Heart right ventricle (tissue), 16 donors: ENCODE measurements at regions not wholly inside any gene's neighbourhood (a gene's known extent, or its start where the extent isn't known, plus 50 kb on each side); places are given as distances from the start of the nearest gene placed in this dataset.
A peak's percentile ranks its signal among the peaks of the same experiment; 100 is the strongest.

ENCODE experiments used
- ATAC-seq, 8 donors: fragments of 200-7000 bp; cut with Tn5 transposase; one replicate each; pipeline ENCODE4 v1.9.1; 2020; ENCODE audit warnings: mild to moderate bottlenecking in 8 of 8, moderate library complexity in 8 of 8, moderate number of reproducible peaks in 1 of 8
- DNase-seq, 2 donors: peaks; one replicate each; pipeline ENCODE4 v3.0.0-alpha.2; 2020
- H3K27ac ChIP-seq, 10 donors: fragments of 200-600 bp; sonication (generic) in 2 of 10; one replicate each; pipeline versions ENCODE4 v1.5.0 to v1.8.0; 2020 to 2022; ENCODE audit warnings: mild to moderate bottlenecking in 3 of 10
- H3K27me3 ChIP-seq, 7 donors: fragments of 200-600 bp; one replicate each; pipeline ENCODE4 v1.8.0; 2021 to 2022; ENCODE audit warnings: mild to moderate bottlenecking in 2 of 7
- H3K36me3 ChIP-seq, 9 donors: fragments of 200-600 bp; sonication (generic) in 1 of 9; one replicate each; pipeline versions ENCODE4 v1.5.0 to v1.8.0; 2020 to 2022; ENCODE audit warnings: mild to moderate bottlenecking in 2 of 9
- H3K4me1 ChIP-seq, 9 donors: fragments of 200-600 bp; sonication (generic) in 1 of 9; one replicate each; pipeline versions ENCODE4 v1.5.0 to v1.8.0; 2020 to 2022; ENCODE audit warnings: mild to moderate bottlenecking in 4 of 9
- H3K4me3 ChIP-seq, 10 donors: fragments of 200-600 bp; sonication (generic) in 2 of 10; one replicate each; pipeline versions ENCODE4 v1.5.0 to v1.8.0; 2020 to 2022; ENCODE audit warnings: mild to moderate bottlenecking in 7 of 10, moderate library complexity in 2 of 10
- H3K9me3 ChIP-seq, 11 donors: fragments of 200-600 bp in 10 of 11; sonication (generic) in 2 of 11; one replicate each; pipeline versions ENCODE4 v1.5.0 to v1.8.0; 2013 to 2022; ENCODE audit warnings: mild to moderate bottlenecking in 2 of 11, control low read depth in 1 of 11, moderate library complexity in 1 of 11
- CTCF ChIP-seq, 9 donors: fragments of 200-600 bp; sonication (generic) in 2 of 9; IDR thresholded peaks; one replicate each; pipeline versions ENCODE4 v1.5.0 to v1.8.0; 2021 to 2022; ENCODE audit warnings: antibody characterized with exemption in 9 of 9, mild to moderate bottlenecking in 5 of 9, moderate library complexity in 1 of 9
- WGBS, 2 donors: extraction: QIAGEN DNeasy Blood & Tissue Kit; methylation state at CpG; one replicate each; pipeline ENCODE4 v1.1.7; 2013; ENCODE audit warnings: inconsistent platforms in 1 of 2; 5-methylcytosine and 5-hydroxymethylcytosine counted together
- intact Hi-C, 10 donors: fragments of 100-400 bp; cut with DNase I; formaldehyde crosslinking; loops; one replicate each; pipeline versions ENCODE4 v1.11.1 to v1.14.2; 2022
- donor health status: Arrhythmogenic right ventricular cardiomyopathy.
- donor health status: ischemic (EF 13 %, LVEDD 7.1; RV severe dilation, severe dysfunction).
- donor health status: healthy with polysubstance abuse.
- donor health status: DM: no; HTN: yes; CAD: no.
- donor health status: DM: no; HTN: no; CAD: no.
- donor health status: ischemic (EF 25% LVEDD 6.9; RV normal size, moderate dysfunction).
- donor health status: ischemic (EF 25% LVEDD 5.7; RV mildly dilated, moderate dysfunction).
- donor health status: healthy.
- donor health status: DM: yes; HTN: yes; CAD: no.
- donor health status: Ischemic cardiomyopathy.
- donor health status: ischemic (EF 35%, LVEDD 5.7; RV mildly dilated, moderate dysfunction).
- donor health status: nonischemic (EF 11% LVEDD 7.7; RV severe dilation, severe dysfunction).
- donor health status: DM: yes; HTN: yes; CAD: no.
- donor health status: PGD.
- donor health status: ischemic (EF 29% LVEDD 5.4; RV normal size, mild dysfunction).
- donor health status: nonischemic (EF 23%, LVEDD 6.1; RV moderate dilation, normal function).

GRCh38 chr5:124868676-124869075 is 122.2 kb upstream of the ZNF608 start:
- H3K36me3 ChIP-seq = no peaks in the 10 kb centered on the region
- H3K9me3 ChIP-seq = peaks cover 0 to 6% (median 0%) of the 10 kb centered on the region in 11 donors
- no peak for TF ChIP-seq CTCF (IDR thresholded peaks at IDR 0.05)
- intact Hi-C loops = no loop called here
- H3K27ac ChIP-seq = no peak overlapping the region
- H3K4me3 ChIP-seq = no peak overlapping the region
- 58 to 69% methylated on average over 2 of the region's 2 CpGs for WGBS, 2 donors
- H3K4me1 ChIP-seq = peaks cover 0 to 31% (median 16%) of the 10 kb centered on the region in 9 donors
- no peaks in the 10 kb centered on the region for H3K27me3 ChIP-seq
- ATAC-seq (peak in 2 of 8 donors; percentile 38 to 49), DNase-seq (no peak)

- H3K27me3 ChIP-seq = no peaks in the 10 kb centered on the region
- peaks cover 0 to 31% (median 16%) of the 10 kb centered on the region in 9 donors for H3K4me1 ChIP-seq
- H3K4me3 ChIP-seq = no peak overlapping the region
- H3K9me3 ChIP-seq = no peaks in the 10 kb centered on the region
- 18 to 32% methylated on average over 2 of the region's 2 CpGs for WGBS, 2 donors
- ATAC-seq (no peak), DNase-seq (no peak)
- no peaks in the 10 kb centered on the region for H3K36me3 ChIP-seq
- intact Hi-C loops = loop anchor here in 1 of 10 donors (10.0 kb wide), 1 partner anchor 105 kb away; no protein-coding TSS in a partner anchor
- no peak for TF ChIP-seq CTCF (IDR thresholded peaks at IDR 0.05)
- peak overlapping the region in 1 of 10 donors; percentile 7 for H3K27ac ChIP-seq
These were observed 123.1 kb upstream of the ZNF608 start for GRCh38 chr5:124869426-124870033.

- intact Hi-C loops = loop anchor here in 1 of 10 donors (10.0 kb wide), 1 partner anchor 105 kb away; no protein-coding TSS in a partner anchor
- ATAC-seq (peak in 4 of 8 donors; percentile 27 to 60 (median 42)), DNase-seq (no peak)
- no peak overlapping the region for H3K27ac ChIP-seq
- H3K36me3 ChIP-seq = no peaks in the 10 kb centered on the region
- peaks cover 0 to 31% (median 16%) of the 10 kb centered on the region in 9 donors for H3K4me1 ChIP-seq
- WGBS, 2 donors = 60 to 68% methylated on average over 2 of the region's 2 CpGs
- TF ChIP-seq CTCF (IDR thresholded peaks at IDR 0.05) = no peak
- H3K4me3 ChIP-seq = no peak overlapping the region
- no peaks in the 10 kb centered on the region for H3K27me3 ChIP-seq
- no peaks in the 10 kb centered on the region for H3K9me3 ChIP-seq
These were observed 123.6 kb upstream of the ZNF608 start for GRCh38 chr5:124870070-124870469.

- no peak for TF ChIP-seq CTCF (IDR thresholded peaks at IDR 0.05)
- H3K36me3 ChIP-seq = no peaks in the 10 kb centered on the region
- intact Hi-C loops = loop anchor here in 1 of 10 donors (10.0 kb wide), 1 partner anchor 107 kb away; no protein-coding TSS in a partner anchor
- no peak overlapping the region for H3K4me3 ChIP-seq
- H3K4me1 ChIP-seq = peaks cover 0 to 31% (median 16%) of the 10 kb centered on the region in 9 donors
- no peaks in the 10 kb centered on the region for H3K9me3 ChIP-seq
- WGBS, 2 donors = 94% methylated on average over 2 of the region's 2 CpGs
- ATAC-seq (no peak), DNase-seq (no peak)
- no peak overlapping the region for H3K27ac ChIP-seq
- no peaks in the 10 kb centered on the region for H3K27me3 ChIP-seq
These were observed 124.9 kb upstream of the ZNF608 start for GRCh38 chr5:124871303-124871702.
